Skeletal muscle tissue (tissue), 3 donors: ENCODE measurements at regions not wholly inside any gene's neighbourhood (a gene's known extent, or its start where the extent isn't known, plus 50 kb on each side); places are given as distances from the start of the nearest gene placed in this dataset.
A peak's percentile ranks its signal among the peaks of the same experiment; 100 is the strongest.
"Not testable (repeated sequence)": the region's sequence is repeated elsewhere in the genome, so short reads cannot be mapped to it uniquely, and the experiment has no call there.

Experiments
- H3K27ac ChIP-seq: one replicate; pipeline ENCODE4 v1.7.0; 2013; ENCODE audit warnings: mild to moderate bottlenecking, low read depth, low read length, inconsistent platforms
- H3K27me3 ChIP-seq, 3 donors: one replicate each; pipeline ENCODE4 v1.7.0; 2013; ENCODE audit warnings: low read length in 3 of 3; ENCODE audit not compliant: control insufficient read depth in 3 of 3, insufficient read depth in 3 of 3
- H3K36me3 ChIP-seq, 3 donors: one replicate each; pipeline ENCODE4 v1.7.0; 2013; ENCODE audit warnings: low read length in 3 of 3; ENCODE audit not compliant: control insufficient read depth in 3 of 3, insufficient read depth in 3 of 3
- H3K4me1 ChIP-seq, 3 donors: one replicate each; pipeline ENCODE4 v1.7.0; 2013; ENCODE audit warnings: low read length in 3 of 3, mild to moderate bottlenecking in 3 of 3; ENCODE audit not compliant: control insufficient read depth in 3 of 3, insufficient read depth in 3 of 3
- H3K4me3 ChIP-seq, 3 donors: one replicate each; pipeline ENCODE4 v1.7.0; 2013; ENCODE audit warnings: low read length in 3 of 3
- H3K9ac ChIP-seq, 3 donors: one replicate each; pipeline ENCODE4 v1.7.0; 2013; ENCODE audit warnings: low read length in 3 of 3, mild to moderate bottlenecking in 3 of 3, moderate library complexity in 2 of 3, low read depth in 1 of 3
- H3K9me3 ChIP-seq, 3 donors: one replicate each; pipeline ENCODE4 v1.7.0; 2013; ENCODE audit warnings: low read length in 3 of 3; ENCODE audit not compliant: control insufficient read depth in 3 of 3
- donor health status: Osteomylitis.

GRCh38 chr1:221549815-221550214, 192.1 kb downstream of the DUSP10 start:
- H3K27me3 ChIP-seq = no peaks in the 10 kb centered on the region
- no peak overlapping the region for H3K27ac ChIP-seq
- no peaks in the 10 kb centered on the region for H3K9me3 ChIP-seq
- H3K4me1 ChIP-seq = no peaks in the 10 kb centered on the region
- H3K36me3 ChIP-seq = no peaks in the 10 kb centered on the region
- no peak overlapping the region for H3K4me3 ChIP-seq
- H3K9ac ChIP-seq = no peak overlapping the region

GRCh38 chr1:221552792-221553191, 189.1 kb downstream of the DUSP10 start:
- H3K36me3 ChIP-seq, H3K27ac ChIP-seq, H3K27me3 ChIP-seq, H3K9ac ChIP-seq, H3K9me3 ChIP-seq, H3K4me3 ChIP-seq: not testable (repeated sequence)
- peaks cover 12 to 18% (median 12%) of the 10 kb centered on the region in 3 donors for H3K4me1 ChIP-seq

- Histone ChIP-seq H3K4me3 (no peak overlapping the region), H3K27ac (no peak overlapping the region), H3K4me1 (peaks cover 12 to 18% (median 12%) of the 10 kb centered on the region in 3 donors), H3K9ac (peak overlapping the region in 1 of 3 donors; percentile 42), H3K27me3 (no peaks in the 10 kb centered on the region), H3K36me3 (no peaks in the 10 kb centered on the region), H3K9me3 (no peaks in the 10 kb centered on the region)
Measured at GRCh38 chr1:221555689-221556433, 186.0 kb downstream of the DUSP10 start.

GRCh38 chr1:221556435-221556834, 185.5 kb downstream of the DUSP10 start:
- H3K4me3 ChIP-seq = no peak overlapping the region
- H3K4me1 ChIP-seq = peaks cover 12 to 18% (median 12%) of the 10 kb centered on the region in 3 donors

DNA sequence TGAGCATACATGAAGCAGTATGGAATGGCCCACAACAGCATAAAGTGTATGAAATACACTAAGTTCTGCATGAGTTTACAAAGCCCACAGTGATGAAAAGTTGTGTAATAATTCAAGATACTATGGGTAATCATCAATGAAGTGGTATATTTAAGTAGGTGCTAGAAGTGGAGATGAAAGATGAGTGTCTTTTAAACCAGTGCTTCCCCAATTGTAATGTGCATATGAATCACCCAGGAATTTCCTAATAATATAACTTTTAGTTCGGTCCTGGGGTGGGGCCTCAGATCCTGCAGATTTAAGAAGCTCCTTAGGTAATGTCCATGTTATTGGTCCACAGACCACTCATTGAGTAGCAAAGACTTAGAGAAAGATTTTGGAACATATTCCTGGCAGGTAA, 184.9 kb downstream of the DUSP10 start:
- Histone ChIP-seq H3K4me3 (no peak overlapping the region), H3K9me3 (no peaks in the 10 kb centered on the region), H3K27me3 (no peaks in the 10 kb centered on the region), H3K27ac (no peak overlapping the region), H3K36me3 (no peaks in the 10 kb centered on the region), H3K4me1 (peaks cover 12 to 18% (median 12%) of the 10 kb centered on the region in 3 donors), H3K9ac (no peak overlapping the region)

More at GRCh38 chr1:221556435-221556834, 185.5 kb downstream of the DUSP10 start:
- no peaks in the 10 kb centered on the region for H3K36me3 ChIP-seq
- no peak overlapping the region for H3K27ac ChIP-seq
- peak overlapping the region in 1 of 3 donors; percentile 42 for H3K9ac ChIP-seq
- H3K9me3 ChIP-seq = no peaks in the 10 kb centered on the region
- no peaks in the 10 kb centered on the region for H3K27me3 ChIP-seq

DNA sequence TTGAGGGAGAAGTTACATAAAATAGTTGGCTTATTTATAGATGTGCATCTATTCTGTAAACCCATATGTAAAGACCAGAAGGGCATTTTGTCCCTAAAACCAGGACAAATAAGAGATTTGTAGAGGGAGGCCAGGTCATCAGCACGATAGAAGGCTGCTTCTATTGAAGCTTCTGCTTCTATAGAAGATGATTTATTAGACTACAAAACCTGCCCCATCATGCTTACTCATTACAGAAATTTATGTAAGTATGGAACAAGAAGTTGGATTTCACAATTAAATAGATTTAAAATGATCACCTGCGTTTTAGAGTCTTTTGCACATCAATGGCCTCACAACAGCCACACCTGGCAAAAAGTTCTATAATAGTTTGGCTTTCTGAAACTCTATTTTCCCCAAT, 183.5 kb downstream of the DUSP10 start:
- no peak overlapping the region for H3K4me3 ChIP-seq
- H3K27me3 ChIP-seq = no peaks in the 10 kb centered on the region

DNA sequence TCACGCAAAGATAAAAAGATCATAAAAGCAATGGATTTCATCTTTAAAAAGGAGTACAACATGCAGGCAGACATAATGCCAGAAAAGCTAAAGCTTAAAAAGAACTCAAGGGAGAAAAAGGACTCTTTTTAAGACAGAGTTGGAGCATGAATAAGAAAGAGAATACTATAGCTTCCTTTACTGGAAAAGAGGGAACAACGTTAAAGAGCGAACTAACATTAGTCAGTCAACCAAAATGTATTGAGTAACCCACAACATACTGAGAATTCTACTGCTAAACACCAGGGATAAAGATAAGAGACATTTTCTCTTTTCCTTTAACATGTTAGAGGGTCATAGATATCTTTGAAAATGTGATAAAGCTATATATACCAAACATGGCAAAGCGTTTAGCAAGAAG, 182.0 kb downstream of the DUSP10 start:
- no peak overlapping the region for H3K4me3 ChIP-seq
- no peaks in the 10 kb centered on the region for H3K27me3 ChIP-seq
- H3K9ac ChIP-seq = no peak overlapping the region
- no peaks in the 10 kb centered on the region for H3K36me3 ChIP-seq
- H3K4me1 ChIP-seq = peaks cover 22 to 27% (median 23%) of the 10 kb centered on the region in 3 donors
- no peaks in the 10 kb centered on the region for H3K9me3 ChIP-seq
- no peak overlapping the region for H3K27ac ChIP-seq

More for the DNA sequence above, 183.5 kb downstream of the DUSP10 start:
- Histone ChIP-seq H3K9ac (no peak overlapping the region), H3K27ac (no peak overlapping the region), H3K4me1 (peaks cover 16 to 22% (median 17%) of the 10 kb centered on the region in 3 donors), H3K9me3 (no peaks in the 10 kb centered on the region), H3K36me3 (no peaks in the 10 kb centered on the region)

DNA sequence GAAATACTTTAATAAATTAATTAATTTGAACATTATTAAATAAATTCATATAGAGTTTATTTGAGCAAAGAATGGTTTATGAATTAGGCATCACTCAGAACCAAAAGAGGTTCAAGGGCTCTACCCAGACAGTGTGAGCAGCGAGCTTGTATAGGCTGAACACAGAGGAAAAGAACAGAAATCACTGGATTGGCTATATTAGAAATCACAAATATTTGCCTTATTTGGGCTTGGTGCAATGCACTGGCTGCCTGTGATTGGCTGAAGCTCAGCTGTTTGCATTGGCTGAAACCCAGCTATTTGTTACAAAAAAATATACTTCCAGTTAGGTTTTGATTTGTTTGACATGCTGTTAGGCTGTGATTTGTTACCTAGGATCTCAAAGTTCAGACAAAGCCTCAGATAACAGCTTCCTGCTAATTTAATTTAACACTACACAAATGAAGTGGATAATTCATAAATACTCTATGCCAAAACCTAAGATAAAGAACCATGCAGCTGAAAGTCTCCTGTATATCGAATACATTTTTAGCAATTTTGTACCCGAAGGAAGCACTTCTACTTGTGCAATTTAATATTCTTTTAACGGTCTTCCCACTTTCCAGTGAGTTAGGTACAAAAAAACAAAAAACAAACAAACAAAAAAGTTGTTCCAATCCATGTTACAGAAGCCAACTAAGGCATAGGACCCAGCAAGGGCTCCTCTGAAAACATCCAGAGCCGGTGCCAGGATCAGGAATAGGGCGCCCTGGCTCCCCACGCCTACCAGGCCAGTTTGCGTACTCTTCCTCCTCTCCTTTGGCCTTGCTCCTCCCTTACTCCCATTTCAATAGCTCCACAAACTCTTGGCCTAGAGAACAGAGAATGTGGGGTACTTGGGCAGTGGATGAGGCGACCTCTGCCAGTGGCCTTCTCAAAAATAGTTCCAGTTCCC, 179.1 kb downstream of the DUSP10 start:
- no peaks in the 10 kb centered on the region for H3K9me3 ChIP-seq
- H3K4me3 ChIP-seq = peak overlapping the region in 2 of 3 donors; percentile 38 to 54
- H3K27ac ChIP-seq = peak overlapping the region; percentile 77

DNA sequence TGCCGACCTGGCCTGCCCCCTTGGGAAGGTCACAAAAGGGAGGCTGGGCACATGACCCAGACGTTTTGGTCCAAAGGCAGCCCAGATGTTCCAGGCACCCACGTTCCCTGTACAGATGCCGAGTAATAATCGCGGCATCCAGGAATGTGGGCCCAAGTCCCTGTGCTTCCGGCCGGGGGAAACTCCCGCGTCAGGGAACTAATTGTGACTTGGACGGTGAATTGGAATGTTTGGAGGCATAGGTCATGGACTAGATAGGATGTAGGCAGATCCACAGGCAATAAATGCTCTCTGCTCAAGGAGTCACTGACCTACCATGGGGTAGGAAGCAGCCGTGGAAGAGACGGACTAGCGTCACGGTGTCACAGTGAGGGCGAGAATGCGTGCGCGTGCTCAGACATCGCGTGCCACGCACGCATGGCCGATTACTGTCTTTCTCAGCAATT, 178.4 kb downstream of the DUSP10 start:
- H3K27me3 ChIP-seq = no peaks in the 10 kb centered on the region
- H3K4me3 ChIP-seq = peak overlapping the region in 2 of 3 donors; percentile 38 to 54
- H3K4me1 ChIP-seq = peaks cover 20 to 30% (median 26%) of the 10 kb centered on the region in 3 donors
- H3K36me3 ChIP-seq = no peaks in the 10 kb centered on the region
- peak overlapping the region in 1 of 3 donors; percentile 24 for H3K9ac ChIP-seq
- peak overlapping the region; percentile 77 for H3K27ac ChIP-seq
- H3K9me3 ChIP-seq = no peaks in the 10 kb centered on the region

More for the DNA sequence above, 179.1 kb downstream of the DUSP10 start:
- Histone ChIP-seq H3K36me3 (no peaks in the 10 kb centered on the region), H3K9ac (peak overlapping the region in 1 of 3 donors; percentile 24), H3K27me3 (no peaks in the 10 kb centered on the region), H3K4me1 (peaks cover 18 to 29% (median 24%) of the 10 kb centered on the region in 3 donors)
